Progenitor cell of endocrine pancreas (in vitro differentiated cells): ENCODE measurements at regions not wholly inside any gene's neighbourhood (a gene's known extent, or its start where the extent isn't known, plus 50 kb on each side); places are given as distances from the start of the nearest gene placed in this dataset.

ENCODE experiments used
- DNase-seq: peaks from one replicate; pipeline ENCODE4 v3.0.0; 2021; ENCODE audit warnings: low spot score; ENCODE audit not compliant: unreplicated experiment
- H3K27ac Mint-ChIP-seq: 2 replicates; pipeline ENCODE4 v1.8.0; 2021; ENCODE audit warnings: mild to moderate bottlenecking, moderate library complexity, mixed read lengths
- H3K27me3 Mint-ChIP-seq: 2 replicates; pipeline ENCODE4 v1.8.0; 2021; ENCODE audit warnings: mixed read lengths
- H3K36me3 Mint-ChIP-seq: 2 replicates; pipeline ENCODE4 v1.8.0; 2022; ENCODE audit warnings: mixed read lengths; ENCODE audit not compliant: insufficient read depth
- H3K4me1 Mint-ChIP-seq: 2 replicates; pipeline ENCODE4 v1.8.0; 2021; ENCODE audit warnings: low read depth, mixed read lengths
- H3K4me3 Mint-ChIP-seq: 2 replicates; pipeline ENCODE4 v1.8.0; 2021; ENCODE audit warnings: low read depth, mild to moderate bottlenecking, moderate library complexity, mixed read lengths
- H3K9me3 Mint-ChIP-seq: 2 replicates; pipeline ENCODE4 v1.8.0; 2021; ENCODE audit warnings: low read depth, mixed read lengths
- CTCF ChIP-seq: fragments of 200-600 bp; sonication (generic); IDR thresholded peaks from one replicate; pipeline ENCODE4 v1.5.0; 2021; ENCODE audit warnings: antibody characterized with exemption, mild to moderate bottlenecking; ENCODE audit not compliant: unreplicated experiment

GRCh38 chr13:50687545-50687944 lies 155.9 kb downstream of the DLEU7 start:
- Mint-ChIP-seq H3K9me3 (no peaks in the 10 kb centered on the region), H3K4me3 (no peak overlapping the region), H3K27me3 (no peaks in the 10 kb centered on the region), H3K27ac (no peak overlapping the region), H3K36me3 (no peaks in the 10 kb centered on the region), H3K4me1 (peaks cover 10% of the 10 kb centered on the region)
- DNase-seq = no peak
- no peak for TF ChIP-seq CTCF

DNA sequence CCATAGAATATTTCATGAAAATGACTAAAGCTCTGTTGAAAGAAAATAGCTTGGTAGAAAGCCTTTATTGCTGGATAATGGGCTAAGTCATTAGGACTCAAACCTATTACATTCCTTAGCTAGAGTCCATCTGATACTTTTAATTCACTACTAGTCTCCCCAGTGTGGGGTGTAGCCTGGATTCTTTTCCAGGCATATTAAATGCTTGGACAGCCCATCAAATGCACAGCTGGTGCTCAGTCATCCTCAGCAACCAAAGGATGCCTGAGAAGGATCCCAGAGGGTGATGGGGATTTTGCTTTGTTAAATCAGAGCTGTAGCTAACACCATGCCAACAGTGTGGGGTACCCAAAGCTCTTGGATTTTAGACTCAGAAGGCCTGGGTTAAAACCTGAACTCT lies 153.5 kb downstream of the DLEU7 start:
- Mint-ChIP-seq H3K36me3 (no peaks in the 10 kb centered on the region), H3K4me3 (no peak overlapping the region)

DNA sequence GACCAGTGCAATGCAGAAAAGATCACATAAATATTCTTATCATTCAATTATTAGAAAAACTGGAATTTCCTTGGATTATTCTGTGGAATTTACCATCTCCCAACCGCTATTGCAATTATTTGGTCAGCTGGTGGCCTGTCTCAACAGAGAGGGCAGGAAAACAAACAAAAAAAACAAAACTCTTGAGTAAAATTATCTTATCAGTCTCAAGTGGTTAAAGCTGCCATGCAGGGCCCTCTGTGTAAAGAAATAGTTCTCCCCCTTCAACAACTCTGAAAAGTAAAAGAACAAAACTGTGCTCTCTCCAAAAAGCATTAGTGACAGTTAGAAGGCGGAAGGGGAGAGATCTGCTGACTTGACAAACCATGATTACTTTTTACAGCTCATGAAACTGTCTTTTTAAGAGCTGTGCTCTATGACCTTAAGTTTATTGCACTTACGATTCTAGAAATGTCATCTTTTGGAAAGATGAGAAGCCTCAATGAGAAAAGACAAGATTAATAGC lies 152.3 kb downstream of the DLEU7 start:
- Mint-ChIP-seq H3K27me3 (no peaks in the 10 kb centered on the region), H3K9me3 (no peaks in the 10 kb centered on the region), H3K4me3 (no peak overlapping the region), H3K27ac (no peak overlapping the region), H3K4me1 (peaks cover 26% of the 10 kb centered on the region), H3K36me3 (no peaks in the 10 kb centered on the region)
- no peak for DNase-seq
- TF ChIP-seq CTCF = no peak

More for the DNA sequence above, 153.5 kb downstream of the DLEU7 start:
- Mint-ChIP-seq H3K9me3 (no peaks in the 10 kb centered on the region), H3K27me3 (no peaks in the 10 kb centered on the region), H3K27ac (no peak overlapping the region), H3K4me1 (peaks cover 26% of the 10 kb centered on the region)
- no peak for DNase-seq
- TF ChIP-seq CTCF = no peak

DNA sequence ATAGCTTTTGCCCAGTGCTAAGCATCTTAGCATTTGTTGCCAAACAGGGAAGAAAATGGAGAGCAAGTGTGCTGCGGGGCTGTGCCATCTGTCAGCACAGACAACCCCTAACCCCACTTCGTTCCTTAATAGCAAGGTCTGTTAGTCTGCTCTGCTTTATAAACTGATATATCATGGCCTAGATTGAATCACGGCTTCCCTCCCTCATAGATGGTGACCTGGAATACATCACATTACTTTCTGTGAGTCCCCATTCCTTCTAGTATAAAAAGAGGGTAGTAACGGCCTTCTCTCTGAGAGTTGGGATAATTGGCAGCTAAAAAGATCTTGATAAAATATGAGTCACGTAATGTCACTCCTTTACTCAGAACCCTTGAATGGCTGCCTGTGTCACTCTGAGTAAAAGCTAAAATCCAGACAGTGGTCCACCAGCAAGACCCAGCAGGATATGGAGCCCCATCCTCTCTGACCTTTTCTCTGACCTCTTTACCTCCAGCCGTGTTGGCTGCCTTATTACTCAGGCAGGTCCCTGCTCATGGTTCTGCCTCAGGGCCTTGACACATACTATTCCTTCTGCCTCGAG lies 151.7 kb downstream of the DLEU7 start:
- TF ChIP-seq CTCF = no peak
- Mint-ChIP-seq H3K27me3 (no peaks in the 10 kb centered on the region), H3K27ac (no peak overlapping the region), H3K4me3 (no peak overlapping the region), H3K36me3 (no peaks in the 10 kb centered on the region), H3K4me1 (peaks cover 29% of the 10 kb centered on the region), H3K9me3 (no peaks in the 10 kb centered on the region)
- no peak for DNase-seq

- no peak for TF ChIP-seq CTCF
- no peaks in the 10 kb centered on the region for H3K36me3 Mint-ChIP-seq
- H3K27me3 Mint-ChIP-seq = no peaks in the 10 kb centered on the region
- H3K27ac Mint-ChIP-seq = no peak overlapping the region
- no peaks in the 10 kb centered on the region for H3K9me3 Mint-ChIP-seq
- H3K4me1 Mint-ChIP-seq = peaks cover 29% of the 10 kb centered on the region
- no peak overlapping the region for H3K4me3 Mint-ChIP-seq
- DNase-seq = no peak
Observed at GRCh38 chr13:50692396-50692915, 151.0 kb downstream of the DLEU7 start.
